ENCODE measurements at regions not wholly inside any gene's neighbourhood (a gene's known extent, or its start where the extent isn't known, plus 50 kb on each side); places are given as distances from the start of the nearest gene placed in this dataset.

DNA sequence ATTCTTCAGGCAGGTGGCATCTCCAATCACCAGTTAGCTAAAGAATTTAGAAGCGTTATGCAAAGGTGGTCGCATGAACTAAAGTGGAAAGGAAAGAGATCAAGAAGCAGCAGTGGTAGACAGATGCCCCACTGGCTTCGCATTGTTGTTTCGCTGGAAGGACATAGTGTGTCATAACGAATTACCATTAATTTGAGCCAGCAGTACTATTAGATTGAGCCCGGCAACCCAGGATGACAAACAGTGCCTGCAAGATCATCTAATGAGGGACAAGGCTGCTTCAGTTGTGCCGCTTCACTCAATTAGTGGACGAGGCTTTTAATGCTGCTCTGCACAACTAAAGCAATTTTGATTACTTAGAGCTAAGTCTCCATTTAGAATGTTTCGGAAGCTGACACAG lies 274.5 kb upstream of the SOX5 start:
- DNase-seq: no peak

- no peak for DNase-seq
Observed at GRCh38 chr12:24222968-24223367, 273.5 kb upstream of the SOX5 start.

DNA sequence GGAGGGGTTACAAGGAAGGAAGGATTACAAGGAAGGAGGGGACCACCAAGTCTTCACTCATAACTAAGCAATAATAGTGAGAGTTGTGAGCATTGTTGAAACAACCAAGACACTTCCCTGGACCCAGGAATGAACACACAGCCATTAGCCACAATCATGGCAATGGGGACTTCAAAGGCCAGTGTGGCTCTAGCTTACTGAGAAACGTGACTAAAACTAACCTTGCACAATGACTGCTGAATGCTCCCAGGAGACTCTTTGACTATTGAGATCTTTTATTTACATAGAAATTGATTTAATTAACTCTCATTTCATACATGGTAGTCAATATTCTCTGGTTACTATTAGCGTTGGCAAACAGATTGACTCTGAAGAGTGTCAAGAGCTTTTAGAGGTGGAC lies 263.0 kb upstream of the SOX5 start:
- no peak for DNase-seq

- no peak for DNase-seq
Observed at GRCh38 chr12:24206621-24207020, 257.2 kb upstream of the SOX5 start.

- DNase-seq: no peak
Observed at GRCh38 chr12:24201258-24201970, 251.9 kb upstream of the SOX5 start.

- no peak for DNase-seq
Observed at GRCh38 chr12:24200010-24200409, 250.5 kb upstream of the SOX5 start.

GRCh38 chr12:24198936-24199671 lies 249.6 kb upstream of the SOX5 start:
- DNase-seq: no peak

DNA sequence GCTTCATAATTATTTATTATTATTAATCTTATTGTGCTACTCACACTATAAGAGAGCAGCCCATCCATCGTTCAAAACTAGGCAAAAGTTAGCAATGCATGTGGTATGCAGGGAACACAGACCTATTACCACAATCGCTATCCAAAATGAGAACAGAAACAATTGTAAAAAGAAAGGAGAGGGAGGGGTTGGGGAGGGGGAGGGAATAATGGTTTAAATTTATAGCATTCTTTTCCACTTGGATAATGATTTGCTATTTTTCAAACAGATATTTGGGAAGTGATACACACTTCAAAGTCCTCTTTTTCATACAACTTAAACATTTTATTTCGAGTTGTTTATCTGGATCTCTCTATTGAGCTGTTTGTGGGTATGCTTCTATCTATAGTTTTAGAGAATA lies 248.6 kb upstream of the SOX5 start:
- DNase-seq: no peak

DNA sequence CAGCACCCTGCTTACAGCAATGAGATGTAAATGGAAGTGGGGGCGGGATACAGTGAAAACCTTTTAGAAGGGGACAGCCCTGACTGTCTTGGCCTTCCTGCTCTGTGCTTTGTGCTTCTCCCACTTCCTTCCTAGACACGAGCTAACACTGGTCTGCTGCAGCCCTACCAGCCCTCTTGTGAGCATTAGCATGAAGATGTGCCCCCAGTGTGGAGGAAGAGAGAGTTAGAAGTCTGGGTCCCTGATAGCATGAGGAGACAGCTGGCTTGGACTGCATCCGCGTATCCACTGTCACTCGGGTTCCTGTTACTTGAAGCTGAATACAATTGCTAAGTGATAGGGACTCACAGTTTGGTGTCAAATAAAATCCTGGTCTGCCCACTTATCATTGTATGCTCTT lies 248.1 kb upstream of the SOX5 start:
- no peak for DNase-seq

DNA sequence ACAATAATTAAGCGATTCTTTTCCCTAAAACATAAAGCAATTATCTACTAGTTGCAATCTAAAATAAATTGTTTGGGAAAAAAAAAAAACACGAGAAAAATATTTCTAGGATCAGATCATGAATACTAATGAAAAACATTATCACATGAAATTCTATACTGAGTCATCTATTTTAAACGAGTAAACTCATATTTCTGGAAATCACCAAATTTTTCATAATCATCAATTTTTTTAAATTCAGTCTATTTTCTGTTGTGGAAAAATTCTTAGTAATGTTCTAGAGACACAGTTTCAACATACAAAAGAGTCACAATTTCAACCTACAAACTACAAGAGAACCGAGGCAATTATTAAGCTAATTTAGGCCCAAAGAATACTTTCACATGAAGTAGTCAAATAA lies 245.6 kb upstream of the SOX5 start:
- DNase-seq: no peak

- no peak for DNase-seq
Observed at GRCh38 chr12:24191117-24191516, 241.6 kb upstream of the SOX5 start.

DNA sequence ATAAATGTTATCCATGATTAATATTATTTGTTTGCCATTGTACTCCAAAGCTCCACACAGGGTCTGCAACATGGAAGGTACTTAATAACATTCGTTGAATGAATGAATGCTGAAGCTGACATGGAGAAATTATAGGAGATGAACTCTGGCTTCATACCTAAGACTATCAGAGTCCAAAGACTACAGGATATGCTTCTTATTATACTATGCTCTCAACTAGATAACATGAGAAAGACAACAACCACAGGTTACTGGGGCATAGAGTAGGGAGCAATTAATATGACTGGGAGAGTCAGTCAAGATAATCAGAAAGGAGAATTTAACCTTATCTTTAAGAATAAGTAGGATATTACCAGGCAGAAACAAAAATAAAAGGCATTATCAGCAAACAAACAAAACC lies 236.3 kb upstream of the SOX5 start:
- DNase-seq: no peak

DNA sequence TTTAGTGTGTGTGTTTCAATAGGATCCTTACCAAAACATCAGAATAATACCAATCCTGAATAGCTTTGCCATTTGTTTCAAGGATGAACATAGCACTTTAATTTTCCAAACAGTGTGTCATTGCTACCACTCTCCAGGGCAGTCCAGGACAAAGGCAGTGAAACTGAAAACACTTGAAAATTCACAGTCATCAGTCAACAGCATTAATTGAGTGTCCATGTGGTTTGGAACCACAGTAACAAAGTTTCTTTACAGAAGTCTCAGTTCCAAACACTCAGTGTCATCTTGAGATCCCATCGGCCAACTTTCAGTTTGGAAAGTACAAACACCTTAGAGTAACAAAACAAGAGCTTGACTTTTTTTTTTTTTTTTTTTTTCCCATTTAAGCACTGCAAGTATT lies 228.4 kb upstream of the SOX5 start:
- DNase-seq: no peak

GRCh38 chr12:24175929-24176328 lies 226.5 kb upstream of the SOX5 start:
- DNase-seq: no peak

- DNase-seq: no peak
Observed at GRCh38 chr12:24175284-24175683, 225.8 kb upstream of the SOX5 start.

- DNase-seq: no peak
Observed at GRCh38 chr12:24173067-24173466, 223.6 kb upstream of the SOX5 start.

- no peak for DNase-seq
Observed at GRCh38 chr12:24172773-24173066, 223.2 kb upstream of the SOX5 start.

- DNase-seq: no peak
Observed at GRCh38 chr12:24172031-24172772, 222.7 kb upstream of the SOX5 start.

GRCh38 chr12:24155042-24155441 lies 205.6 kb upstream of the SOX5 start:
- DNase-seq: no peak

- no peak for DNase-seq
Observed at GRCh38 chr12:24153079-24153478, 203.6 kb upstream of the SOX5 start.

- no peak for DNase-seq
Observed at GRCh38 chr12:24152270-24152669, 202.8 kb upstream of the SOX5 start.

DNA sequence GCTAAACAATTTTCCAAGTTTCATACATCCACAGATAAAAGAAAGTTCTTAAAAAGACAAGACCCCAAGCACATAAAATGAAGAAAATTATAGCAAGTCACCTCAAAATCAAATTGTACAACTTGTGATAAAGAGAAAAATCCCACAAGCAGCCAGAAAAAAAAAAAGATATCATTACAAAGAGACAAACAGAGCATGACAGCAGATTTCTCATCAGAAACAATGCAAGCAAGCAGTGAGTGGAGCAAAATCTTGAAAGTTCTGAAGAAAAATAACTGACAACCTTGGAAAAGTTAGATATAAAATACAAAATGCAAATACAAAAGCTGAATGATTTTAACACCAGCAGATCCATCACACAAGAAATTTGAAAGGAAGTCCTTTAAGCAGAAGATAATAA lies 194.5 kb upstream of the SOX5 start:
- DNase-seq: no peak

DNA sequence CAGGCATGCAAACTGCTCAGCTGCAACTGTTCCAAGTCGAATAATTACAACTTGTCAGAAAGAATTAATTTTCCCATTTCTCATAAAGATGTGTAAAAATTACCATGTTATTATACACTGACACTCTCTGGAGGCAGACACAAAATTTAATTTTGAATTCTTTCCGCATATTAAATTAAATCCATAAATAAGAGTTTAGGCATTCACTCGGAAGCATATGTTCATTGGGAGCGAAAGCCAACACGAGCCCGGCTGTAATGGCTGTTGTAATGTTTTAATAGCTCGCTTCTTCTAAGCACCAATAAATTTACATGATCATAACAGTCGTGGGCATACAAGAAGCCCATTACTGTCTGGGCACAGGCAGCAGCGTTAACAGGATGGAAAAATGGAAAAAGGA lies 189.6 kb upstream of the SOX5 start:
- DNase-seq: no peak

DNA sequence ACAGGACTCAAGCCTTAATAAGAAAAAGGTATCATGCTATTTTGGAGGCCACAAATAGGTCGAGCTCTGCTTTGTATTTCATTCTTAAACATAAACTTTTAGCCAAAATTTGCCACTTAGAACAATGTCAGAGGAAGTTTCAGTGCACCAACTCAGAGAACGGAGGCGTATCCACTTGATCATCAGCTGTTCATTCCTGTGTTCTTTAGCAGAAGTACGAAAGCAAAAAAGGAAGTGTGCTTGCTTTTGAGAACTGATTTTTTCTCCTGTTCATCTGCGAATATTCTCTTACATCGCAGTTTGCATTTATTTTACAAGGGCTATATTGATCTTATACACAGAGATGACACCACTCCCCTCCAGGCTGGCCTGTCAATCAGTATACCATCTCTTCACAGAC lies 188.6 kb upstream of the SOX5 start:
- no peak for DNase-seq
